CD8-positive, alpha-beta memory T cell (primary cell): ENCODE measurements at regions not wholly inside any gene's neighbourhood (a gene's known extent, or its start where the extent isn't known, plus 50 kb on each side); places are given as distances from the start of the nearest gene placed in this dataset.

Experiments
- CTCF ChIA-PET: fragments of 350-600 bp; sonication (Branson Sonifier 250); formaldehyde crosslinking; loops from one replicate; lab custom pipeline; 2021; ENCODE audit warnings: antibody characterized with exemption; lab: Charles Lee
- POLR2A ChIA-PET: fragments of 350-600 bp; sonication (Branson Sonifier 250); formaldehyde crosslinking; loops from one replicate; lab custom pipeline; 2021; ENCODE audit warnings: antibody characterized with exemption; lab: Charles Lee
- DNase-seq, 5 donors: peaks; one replicate each; pipeline versions ENCODE4 v3.0.0 to v3.0.0-alpha.2; 2020 to 2022; ENCODE audit warnings: mixed read lengths in 1 of 5
- H3K27ac ChIP-seq: one replicate; pipeline ENCODE4 v1.7.0; 2013; ENCODE audit warnings: low read depth, mild to moderate bottlenecking, low read length, moderate library complexity
- H3K27me3 ChIP-seq: 2 replicates; pipeline ENCODE4 v1.7.0; 2013; ENCODE audit warnings: low read length, mild to moderate bottlenecking; ENCODE audit not compliant: insufficient read depth, poor library complexity, severe bottlenecking
- H3K36me3 ChIP-seq: 2 replicates; pipeline ENCODE4 v1.7.0; 2013; ENCODE audit warnings: mild to moderate bottlenecking, low read length, moderate library complexity; ENCODE audit not compliant: insufficient read depth
- H3K4me1 ChIP-seq: 2 replicates; pipeline ENCODE4 v1.7.0; 2013; ENCODE audit warnings: mild to moderate bottlenecking, low read length, moderate library complexity; ENCODE audit not compliant: insufficient read depth
- H3K4me3 ChIP-seq: 2 replicates; pipeline ENCODE4 v1.7.0; 2013; ENCODE audit warnings: mild to moderate bottlenecking, low read length
- H3K9me3 ChIP-seq: 2 replicates; pipeline ENCODE4 v1.7.0; 2013; ENCODE audit warnings: mild to moderate bottlenecking, low read length
- H3K27ac Mint-ChIP-seq, 8 donors: one replicate each; pipeline ENCODE4 v1.8.0; 2020 to 2021; ENCODE audit warnings: mixed read lengths in 8 of 8, mild to moderate bottlenecking in 6 of 8, inconsistent platforms in 3 of 8, moderate library complexity in 3 of 8
- H3K27me3 Mint-ChIP-seq, 2 donors: one replicate each; pipeline ENCODE4 v1.8.0; 2020 to 2021; ENCODE audit warnings: mixed read lengths in 2 of 2, mild to moderate bottlenecking in 1 of 2, moderate library complexity in 1 of 2
- H3K36me3 Mint-ChIP-seq, 3 donors: one replicate each; pipeline ENCODE4 v1.8.0; 2020 to 2021; ENCODE audit warnings: mixed read lengths in 3 of 3, inconsistent platforms in 1 of 3, mild to moderate bottlenecking in 1 of 3
- H3K4me1 Mint-ChIP-seq, 3 donors: one replicate each; pipeline ENCODE4 v1.8.0; 2020 to 2021; ENCODE audit warnings: mixed read lengths in 3 of 3, inconsistent platforms in 1 of 3, mild to moderate bottlenecking in 1 of 3
- H3K4me3 Mint-ChIP-seq, 7 donors: one replicate each; pipeline ENCODE4 v1.8.0; 2020 to 2021; ENCODE audit warnings: mixed read lengths in 7 of 7, mild to moderate bottlenecking in 6 of 7, moderate library complexity in 4 of 7, inconsistent platforms in 2 of 7
- H3K9me3 Mint-ChIP-seq, 5 donors: one replicate each; pipeline ENCODE4 v1.8.0; 2020 to 2022; ENCODE audit warnings: mixed read lengths in 5 of 5, mild to moderate bottlenecking in 3 of 5, moderate library complexity in 2 of 5, inconsistent platforms in 1 of 5

DNA sequence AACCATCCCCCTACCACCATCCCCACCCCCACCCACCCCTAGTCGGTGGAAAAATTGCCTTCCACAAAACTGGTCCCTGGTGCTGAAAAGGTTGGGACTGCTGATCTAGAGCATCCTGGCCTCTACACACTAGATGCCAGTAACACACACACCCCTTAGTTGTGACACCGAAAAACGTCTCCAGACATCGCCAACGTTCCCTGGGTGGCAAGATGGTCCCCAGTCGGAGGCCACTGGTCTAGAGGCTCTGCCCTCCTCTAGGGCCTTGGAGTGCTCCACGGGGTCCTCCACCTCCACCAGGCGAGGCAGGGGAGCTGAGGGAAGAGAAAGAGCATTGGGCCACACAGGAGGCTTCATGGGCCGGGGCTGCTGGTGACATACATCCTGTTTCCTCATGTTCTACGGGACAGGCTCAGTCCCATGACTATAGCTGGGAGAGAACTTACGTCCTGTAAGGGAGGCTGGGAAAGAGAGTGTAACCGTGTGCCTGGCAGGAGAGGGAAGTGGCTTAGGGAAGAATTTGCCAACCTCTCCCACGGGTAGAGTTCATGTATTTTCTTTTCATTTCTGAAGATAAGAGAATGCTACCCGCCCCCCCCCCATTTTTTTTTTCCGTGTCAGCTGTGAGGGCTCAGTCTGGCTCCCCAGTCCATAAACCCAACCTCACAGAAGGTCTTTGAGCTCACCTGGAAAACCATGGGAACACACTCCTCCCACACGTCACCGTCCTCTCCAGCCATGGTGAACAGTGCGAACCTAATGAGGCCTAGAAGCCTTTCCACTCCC is 132.7 kb upstream of the MYCN start:
- Histone ChIP-seq H3K27ac (no peak overlapping the region), H3K4me3 (no peak overlapping the region), H3K27me3 (no peaks in the 10 kb centered on the region), H3K4me1 (no peaks in the 10 kb centered on the region), H3K36me3 (no peaks in the 10 kb centered on the region), H3K9me3 (no peaks in the 10 kb centered on the region)
- CTCF ChIA-PET = no interaction called here
- no peak for DNase-seq
- H3K27ac Mint-ChIP-seq = no peak overlapping the region
- POLR2A ChIA-PET = no interaction called here
- no peak overlapping the region for H3K4me3 Mint-ChIP-seq
- H3K4me1 Mint-ChIP-seq = no peaks in the 10 kb centered on the region
- no peaks in the 10 kb centered on the region for H3K36me3 Mint-ChIP-seq
- H3K27me3 Mint-ChIP-seq = peaks cover 2% of the 10 kb centered on the region in 2 donors
- H3K9me3 Mint-ChIP-seq = peaks cover 0 to 5% (median 0%) of the 10 kb centered on the region in 5 donors

DNA sequence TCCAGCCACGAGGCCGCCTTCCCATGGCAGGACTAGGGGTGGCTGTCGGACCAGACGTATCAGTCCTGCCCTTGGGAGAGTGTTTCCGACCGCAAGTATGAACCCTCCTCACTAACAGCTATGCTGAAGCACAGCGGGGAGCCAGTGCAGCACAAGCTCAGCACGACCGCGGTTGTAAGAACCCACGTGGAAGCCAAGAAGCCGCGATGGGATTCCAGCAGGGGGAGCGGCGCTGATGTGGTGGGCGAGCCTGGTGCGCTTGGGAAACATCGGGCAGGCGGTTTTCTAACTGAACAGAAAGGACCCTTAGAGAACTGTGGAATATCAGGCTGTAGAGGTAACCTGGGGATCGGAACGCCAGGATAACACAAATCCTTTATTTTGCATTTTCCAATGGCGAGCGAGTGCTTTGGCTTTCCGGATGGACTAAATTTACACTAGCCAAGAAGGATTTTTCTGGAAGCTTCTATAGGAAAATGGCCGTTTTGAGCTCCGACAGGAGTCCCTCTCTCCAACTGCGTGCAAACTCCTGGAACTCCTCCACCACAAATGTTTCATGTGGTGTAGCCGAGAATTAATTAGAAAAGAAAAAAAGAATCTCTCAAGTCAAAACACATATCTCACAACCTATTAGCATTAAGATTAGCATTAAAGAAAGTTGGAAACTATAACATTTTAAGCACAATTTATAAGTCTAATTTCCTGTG is 132.0 kb upstream of the MYCN start:
- peaks cover 4% of the 10 kb centered on the region in 2 donors for H3K27me3 Mint-ChIP-seq
- H3K36me3 ChIP-seq = no peaks in the 10 kb centered on the region
- H3K4me1 ChIP-seq = no peaks in the 10 kb centered on the region
- no peak for DNase-seq
- H3K27ac Mint-ChIP-seq = no peak overlapping the region
- no peaks in the 10 kb centered on the region for H3K36me3 Mint-ChIP-seq
- H3K9me3 Mint-ChIP-seq = peaks cover 0 to 5% (median 0%) of the 10 kb centered on the region in 5 donors
- POLR2A ChIA-PET = no interaction called here
- CTCF ChIA-PET = no interaction called here
- no peaks in the 10 kb centered on the region for H3K4me1 Mint-ChIP-seq
- H3K4me3 Mint-ChIP-seq = no peak overlapping the region
- H3K4me3 ChIP-seq = no peak overlapping the region
- no peak overlapping the region for H3K27ac ChIP-seq
- H3K9me3 ChIP-seq = no peaks in the 10 kb centered on the region
- H3K27me3 ChIP-seq = no peaks in the 10 kb centered on the region

DNA sequence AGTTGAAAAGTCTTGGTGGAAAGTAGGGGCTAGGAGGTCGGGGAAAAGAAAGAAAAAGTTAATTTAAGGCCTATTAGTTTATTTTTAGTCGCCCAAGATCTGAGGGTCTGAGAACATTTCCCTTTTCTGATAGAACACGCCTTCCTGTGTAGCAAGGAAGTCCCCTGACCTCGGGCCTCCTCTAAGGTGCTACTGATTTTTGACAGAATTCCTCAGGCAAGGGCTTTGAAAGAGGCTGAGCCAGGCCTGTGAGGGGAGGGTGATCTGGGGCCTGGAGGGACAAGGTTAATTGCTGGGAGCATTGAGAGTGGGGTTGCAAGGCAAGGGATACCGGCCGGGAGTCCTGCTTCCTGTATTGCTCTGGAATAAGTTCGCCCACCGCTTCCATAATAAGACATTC is 131.4 kb upstream of the MYCN start:
- no peak for DNase-seq
- no peak overlapping the region for H3K27ac ChIP-seq
- no peaks in the 10 kb centered on the region for H3K27me3 ChIP-seq
- POLR2A ChIA-PET = no interaction called here
- H3K9me3 Mint-ChIP-seq = peaks cover 0 to 5% (median 0%) of the 10 kb centered on the region in 5 donors
- H3K36me3 ChIP-seq = no peaks in the 10 kb centered on the region
- H3K4me1 ChIP-seq = no peaks in the 10 kb centered on the region
- no peaks in the 10 kb centered on the region for H3K36me3 Mint-ChIP-seq
- no peak overlapping the region for H3K4me3 Mint-ChIP-seq
- peaks cover 4% of the 10 kb centered on the region in 2 donors for H3K27me3 Mint-ChIP-seq
- H3K9me3 ChIP-seq = no peaks in the 10 kb centered on the region
- no peak overlapping the region for H3K27ac Mint-ChIP-seq
- CTCF ChIA-PET = no interaction called here
- no peaks in the 10 kb centered on the region for H3K4me1 Mint-ChIP-seq
- no peak overlapping the region for H3K4me3 ChIP-seq

DNA sequence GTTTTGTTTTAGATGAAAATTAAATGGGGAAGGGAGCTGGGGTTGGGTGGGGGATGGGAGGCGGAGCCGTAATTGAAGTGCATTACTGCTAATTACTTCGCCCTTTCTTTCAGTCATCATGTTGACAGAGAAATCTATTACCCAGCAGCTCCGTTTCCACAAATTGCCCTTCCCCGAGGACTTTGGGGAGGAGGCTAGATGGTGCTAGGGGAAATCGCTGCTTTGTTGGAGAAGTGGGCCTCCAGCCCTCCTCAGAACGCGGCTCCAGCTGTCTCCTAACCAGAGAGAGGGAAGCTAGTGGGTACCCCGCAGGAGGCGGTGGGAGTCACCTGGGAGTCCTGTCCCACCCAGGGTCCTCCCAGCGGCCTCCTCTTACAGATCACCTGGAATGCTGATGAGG is 130.9 kb upstream of the MYCN start:
- no peak for DNase-seq
- Histone ChIP-seq H3K36me3 (no peaks in the 10 kb centered on the region), H3K27ac (no peak overlapping the region), H3K9me3 (no peaks in the 10 kb centered on the region), H3K4me1 (no peaks in the 10 kb centered on the region), H3K27me3 (no peaks in the 10 kb centered on the region), H3K4me3 (no peak overlapping the region)
- Mint-ChIP-seq H3K4me1 (no peaks in the 10 kb centered on the region), H3K9me3 (peaks cover 0 to 5% (median 0%) of the 10 kb centered on the region in 5 donors), H3K27me3 (peaks cover 4% of the 10 kb centered on the region in 2 donors), H3K27ac (no peak overlapping the region), H3K36me3 (no peaks in the 10 kb centered on the region), H3K4me3 (no peak overlapping the region)
- POLR2A ChIA-PET = no interaction called here
- CTCF ChIA-PET = no interaction called here

DNA sequence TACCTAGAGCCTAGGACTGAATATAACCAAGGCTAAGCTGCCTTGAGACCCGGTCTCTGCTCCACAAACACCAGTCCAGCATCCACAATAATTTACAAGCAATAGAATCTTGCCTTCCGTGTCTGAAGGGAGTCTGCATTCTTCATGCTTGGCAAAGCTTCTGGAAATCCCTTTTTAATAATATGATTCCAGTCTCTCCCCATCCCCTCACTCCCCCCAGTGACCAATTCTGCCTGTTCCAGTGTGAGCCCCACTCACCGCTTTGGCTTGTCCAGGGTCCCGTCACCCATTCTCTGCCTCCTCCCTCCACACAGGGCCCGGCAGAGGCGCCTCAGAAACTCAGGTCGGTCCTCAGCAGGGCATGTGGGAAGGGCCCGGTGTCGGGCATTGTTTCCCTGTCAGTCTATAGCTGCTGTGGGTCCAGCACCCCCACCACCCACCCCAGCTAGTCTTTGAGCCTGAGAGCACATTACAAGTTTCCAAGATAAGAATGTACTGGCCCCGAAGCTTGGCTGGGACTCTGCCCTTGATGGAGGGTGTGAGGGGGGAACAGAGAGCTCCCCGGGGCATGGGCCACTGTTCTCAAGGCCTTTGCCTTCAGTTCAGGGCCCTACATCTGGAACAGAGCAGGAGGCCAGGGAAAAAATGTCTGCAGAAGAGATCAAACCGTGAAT is 129.7 kb upstream of the MYCN start:
- no peak for DNase-seq
- Mint-ChIP-seq H3K27me3 (peaks cover 4 to 8% of the 10 kb centered on the region in 2 donors), H3K9me3 (peaks cover 0 to 5% (median 0%) of the 10 kb centered on the region in 5 donors), H3K36me3 (no peaks in the 10 kb centered on the region), H3K27ac (no peak overlapping the region), H3K4me1 (no peaks in the 10 kb centered on the region), H3K4me3 (no peak overlapping the region)
- Histone ChIP-seq H3K9me3 (no peaks in the 10 kb centered on the region), H3K4me3 (no peak overlapping the region), H3K4me1 (no peaks in the 10 kb centered on the region), H3K36me3 (no peaks in the 10 kb centered on the region), H3K27ac (no peak overlapping the region), H3K27me3 (no peaks in the 10 kb centered on the region)
- CTCF ChIA-PET = no interaction called here
- POLR2A ChIA-PET = no interaction called here

DNA sequence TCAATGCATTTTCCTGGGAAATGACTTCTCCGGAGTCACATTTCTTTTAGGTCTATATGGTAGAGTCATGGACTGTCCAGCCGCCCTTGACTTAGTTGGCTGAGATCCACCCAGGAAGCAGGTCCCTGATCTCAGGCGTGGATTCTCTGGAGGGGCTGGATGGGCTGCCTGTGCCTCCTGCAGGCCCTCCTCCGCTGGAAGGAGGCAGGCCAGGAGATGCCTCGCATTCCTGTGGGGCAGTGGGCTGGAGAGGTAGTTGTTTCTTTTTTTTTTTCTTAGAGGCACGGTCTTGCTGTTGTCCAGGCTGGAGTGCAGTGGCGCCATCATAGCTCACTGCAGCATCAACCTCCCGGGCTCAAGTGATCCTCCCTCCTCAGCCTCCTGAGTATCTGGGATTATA is 129.0 kb upstream of the MYCN start:
- no peaks in the 10 kb centered on the region for H3K36me3 ChIP-seq
- Mint-ChIP-seq H3K36me3 (no peaks in the 10 kb centered on the region), H3K27ac (no peak overlapping the region), H3K27me3 (peaks cover 4 to 9% of the 10 kb centered on the region in 2 donors), H3K4me3 (no peak overlapping the region), H3K9me3 (peaks cover 0 to 5% (median 0%) of the 10 kb centered on the region in 5 donors), H3K4me1 (no peaks in the 10 kb centered on the region)
- H3K9me3 ChIP-seq = no peaks in the 10 kb centered on the region
- no peak for DNase-seq
- H3K4me1 ChIP-seq = no peaks in the 10 kb centered on the region
- ChIA-PET POLR2A (no interaction called here), CTCF (no interaction called here)
- no peaks in the 10 kb centered on the region for H3K27me3 ChIP-seq
- no peak overlapping the region for H3K4me3 ChIP-seq
- no peak overlapping the region for H3K27ac ChIP-seq

DNA sequence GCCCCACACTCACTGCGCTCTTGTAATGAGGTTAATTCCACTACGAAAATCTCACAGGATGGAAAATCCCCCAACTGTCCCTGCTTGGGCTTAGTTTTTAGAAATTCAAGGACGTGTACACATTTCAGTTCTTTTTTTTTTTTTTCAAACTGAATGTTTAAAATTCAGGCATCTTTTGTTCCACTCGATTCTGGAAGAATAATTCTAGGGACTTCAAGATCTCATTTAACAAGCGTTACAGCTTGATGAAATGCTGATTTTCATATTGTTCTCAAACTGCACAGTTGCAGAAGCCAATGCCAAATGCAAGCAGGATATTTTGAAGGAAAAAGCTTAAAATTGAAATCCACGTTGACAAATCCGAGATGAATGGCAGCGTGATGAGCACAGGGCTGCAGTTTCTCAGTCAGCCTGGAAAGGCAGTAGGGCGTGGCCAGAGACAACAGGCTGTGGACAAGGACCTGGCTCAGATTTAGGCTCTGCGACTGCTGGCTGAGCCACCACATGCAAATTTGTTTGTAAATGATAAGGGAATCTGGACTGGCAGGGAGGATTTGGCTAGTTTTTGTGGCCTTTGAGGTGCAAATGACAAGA is 128.1 kb upstream of the MYCN start:
- DNase-seq = no peak
- Histone ChIP-seq H3K4me3 (no peak overlapping the region), H3K27me3 (no peaks in the 10 kb centered on the region), H3K27ac (no peak overlapping the region), H3K9me3 (no peaks in the 10 kb centered on the region), H3K4me1 (no peaks in the 10 kb centered on the region), H3K36me3 (no peaks in the 10 kb centered on the region)
- H3K27ac Mint-ChIP-seq = no peak overlapping the region
- H3K27me3 Mint-ChIP-seq = peaks cover 10 to 12% of the 10 kb centered on the region in 2 donors
- H3K4me1 Mint-ChIP-seq = no peaks in the 10 kb centered on the region
- peaks cover 0 to 5% (median 0%) of the 10 kb centered on the region in 5 donors for H3K9me3 Mint-ChIP-seq
- ChIA-PET CTCF (no interaction called here), POLR2A (no interaction called here)
- no peak overlapping the region for H3K4me3 Mint-ChIP-seq
- no peaks in the 10 kb centered on the region for H3K36me3 Mint-ChIP-seq
